ENCODE measurements at regions not wholly inside any gene's neighbourhood (a gene's known extent, or its start where the extent isn't known, plus 50 kb on each side); places are given as distances from the start of the nearest gene placed in this dataset.

- Histone ChIP-seq H3K4me3 (ENCODE audit: low read length) (peak overlapping the region; percentile 87), H3K36me3 (ENCODE audit: control insufficient read depth, low read length) (peaks cover 56% of the 10 kb centered on the region), H3K79me2 (ENCODE audit: control insufficient read depth, low read length) (peaks cover 94% of the 10 kb centered on the region), H3K4me2 (ENCODE audit: low read length) (peak overlapping the region; percentile 89), H3F3A (ENCODE audit: control insufficient read depth, insufficient read depth) (peaks cover 15% of the 10 kb centered on the region), H3K9me2 (replicated peaks; ENCODE audit: control insufficient read depth, low read length) (no peaks in the 10 kb centered on the region), H3K9me3 (ENCODE audit: control insufficient read depth, insufficient read depth, low read length) (no peaks in the 10 kb centered on the region), H3K27ac (ENCODE audit: low read depth, low read length) (peak overlapping the region; percentile 90), H3K4me1 (ENCODE audit: control insufficient read depth, low read length) (peaks cover 37% of the 10 kb centered on the region), H4K20me1 (ENCODE audit: control insufficient read depth, insufficient read depth, low read depth, low read length) (peaks cover 8% of the 10 kb centered on the region; the same call in 1 of the 2 replicates), H3K27me3 (ENCODE audit: control insufficient read depth, low read length) (no peaks in the 10 kb centered on the region)
- TF ChIP-seq EZH2phosphoT487 (IDR thresholded peaks at IDR 0.05; ENCODE audit: borderline replicate concordance, low read length): no peak
- TF ChIP-seq, protein P1, sequence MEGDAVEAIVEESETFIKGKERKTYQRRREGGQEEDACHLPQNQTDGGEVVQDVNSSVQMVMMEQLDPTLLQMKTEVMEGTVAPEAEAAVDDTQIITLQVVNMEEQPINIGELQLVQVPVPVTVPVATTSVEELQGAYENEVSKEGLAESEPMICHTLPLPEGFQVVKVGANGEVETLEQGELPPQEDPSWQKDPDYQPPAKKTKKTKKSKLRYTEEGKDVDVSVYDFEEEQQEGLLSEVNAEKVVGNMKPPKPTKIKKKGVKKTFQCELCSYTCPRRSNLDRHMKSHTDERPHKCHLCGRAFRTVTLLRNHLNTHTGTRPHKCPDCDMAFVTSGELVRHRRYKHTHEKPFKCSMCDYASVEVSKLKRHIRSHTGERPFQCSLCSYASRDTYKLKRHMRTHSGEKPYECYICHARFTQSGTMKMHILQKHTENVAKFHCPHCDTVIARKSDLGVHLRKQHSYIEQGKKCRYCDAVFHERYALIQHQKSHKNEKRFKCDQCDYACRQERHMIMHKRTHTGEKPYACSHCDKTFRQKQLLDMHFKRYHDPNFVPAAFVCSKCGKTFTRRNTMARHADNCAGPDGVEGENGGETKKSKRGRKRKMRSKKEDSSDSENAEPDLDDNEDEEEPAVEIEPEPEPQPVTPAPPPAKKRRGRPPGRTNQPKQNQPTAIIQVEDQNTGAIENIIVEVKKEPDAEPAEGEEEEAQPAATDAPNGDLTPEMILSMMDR (IDR thresholded peaks at IDR 0.05; ENCODE audit: low read depth, low read length, poor library complexity, severe bottlenecking): no peak
Measured at GRCh38 chr6:4017058-4017739, 61.7 kb downstream of the FAM217A start.

GRCh38 chr6:4017834-4018170, 61.1 kb downstream of the FAM217A start:
- no peaks in the 10 kb centered on the region for H3K27me3 ChIP-seq (ENCODE audit: control insufficient read depth, low read length)
- H3K4me2 ChIP-seq (ENCODE audit: low read length): peak overlapping the region; percentile 89
- H3K4me3 ChIP-seq (ENCODE audit: low read length): peak overlapping the region; percentile 87
- H3K4me1 ChIP-seq (ENCODE audit: control insufficient read depth, low read length): peaks cover 33% of the 10 kb centered on the region
- H3K9me2 ChIP-seq (replicated peaks; ENCODE audit: control insufficient read depth, low read length): no peaks in the 10 kb centered on the region
- no peaks in the 10 kb centered on the region for H3K9me3 ChIP-seq (ENCODE audit: control insufficient read depth, insufficient read depth, low read length)
- peaks cover 7% of the 10 kb centered on the region; the same call in 1 of the 2 replicates for H4K20me1 ChIP-seq (ENCODE audit: control insufficient read depth, insufficient read depth, low read depth, low read length)
- peaks cover 15% of the 10 kb centered on the region for H3F3A ChIP-seq (ENCODE audit: control insufficient read depth, insufficient read depth)
- no peak for TF ChIP-seq EZH2phosphoT487 (IDR thresholded peaks at IDR 0.05; ENCODE audit: borderline replicate concordance, low read length)
- TF ChIP-seq, protein P1 (IDR thresholded peaks at IDR 0.05; ENCODE audit: low read depth, low read length, poor library complexity, severe bottlenecking): no peak
- H3K27ac ChIP-seq (ENCODE audit: low read depth, low read length): peak overlapping the region; percentile 90
- H3K36me3 ChIP-seq (ENCODE audit: control insufficient read depth, low read length): peaks cover 56% of the 10 kb centered on the region
- H3K79me2 ChIP-seq (ENCODE audit: control insufficient read depth, low read length): peaks cover 94% of the 10 kb centered on the region

GRCh38 chr6:4018171-4018923, 60.6 kb downstream of the FAM217A start:
- Histone ChIP-seq H3K36me3 (ENCODE audit: control insufficient read depth, low read length) (peaks cover 56% of the 10 kb centered on the region), H3K4me3 (ENCODE audit: low read length) (peak overlapping the region; percentile 87), H3K9me2 (replicated peaks; ENCODE audit: control insufficient read depth, low read length) (no peaks in the 10 kb centered on the region), H3K27me3 (ENCODE audit: control insufficient read depth, low read length) (no peaks in the 10 kb centered on the region), H3F3A (ENCODE audit: control insufficient read depth, insufficient read depth) (peaks cover 15% of the 10 kb centered on the region), H3K27ac (ENCODE audit: low read depth, low read length) (peak overlapping the region; percentile 90), H3K9me3 (ENCODE audit: control insufficient read depth, insufficient read depth, low read length) (no peaks in the 10 kb centered on the region), H3K79me2 (ENCODE audit: control insufficient read depth, low read length) (peaks cover 94% of the 10 kb centered on the region), H3K4me1 (ENCODE audit: control insufficient read depth, low read length) (peaks cover 39% of the 10 kb centered on the region), H4K20me1 (ENCODE audit: control insufficient read depth, insufficient read depth, low read depth, low read length) (peaks cover 7% of the 10 kb centered on the region; the same call in 1 of the 2 replicates), H3K4me2 (ENCODE audit: low read length) (peak overlapping the region; percentile 89)
- TF ChIP-seq, protein P1 (IDR thresholded peaks at IDR 0.05; ENCODE audit: low read depth, low read length, poor library complexity, severe bottlenecking): peak; percentile 46
- TF ChIP-seq EZH2phosphoT487 (IDR thresholded peaks at IDR 0.05; ENCODE audit: borderline replicate concordance, low read length): no peak

Data from DOHH2 (cell line).